ENCODE measurements at regions not wholly inside any gene's neighbourhood (a gene's known extent, or its start where the extent isn't known, plus 50 kb on each side); places are given as distances from the start of the nearest gene placed in this dataset.

DNA sequence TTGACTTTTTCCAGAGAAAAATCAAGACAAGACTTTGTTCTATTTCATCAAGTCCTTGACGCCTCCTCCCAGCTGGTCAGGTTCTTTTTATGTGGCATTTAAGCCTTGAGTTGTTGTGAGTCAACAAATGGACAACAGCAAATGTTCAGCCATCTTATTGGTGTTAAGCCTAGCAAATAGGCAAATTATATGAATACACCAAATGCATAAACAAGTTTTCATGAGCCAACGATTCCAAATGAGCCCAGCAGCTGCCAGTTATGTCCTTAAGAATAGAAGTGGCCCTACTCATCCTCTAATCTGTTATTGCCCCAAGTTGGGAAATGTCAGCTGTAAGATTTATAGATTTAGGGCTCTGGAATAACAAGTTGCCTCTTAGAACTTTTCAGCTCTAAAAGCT is 312.0 kb downstream of the SOX4 start:
- no peaks in the 10 kb centered on the region for H3K4me1 Mint-ChIP-seq
- no peak overlapping the region for H3K4me3 Mint-ChIP-seq
- no peak overlapping the region for H3K27ac Mint-ChIP-seq
- peaks cover 0 to 3% (median 0%) of the 10 kb centered on the region in 3 donors for H3K27me3 Mint-ChIP-seq (ENCODE audit: low read depth in 3 of 3)
- DNase-seq: no peak
- peaks cover 0 to 2% (median 0%) of the 10 kb centered on the region in 6 donors for H3K9me3 Mint-ChIP-seq
- H3K36me3 Mint-ChIP-seq: no peaks in the 10 kb centered on the region

GRCh38 chr6:21906826-21907225 is 313.3 kb downstream of the SOX4 start:
- Mint-ChIP-seq H3K27ac (no peak overlapping the region), H3K4me1 (no peaks in the 10 kb centered on the region), H3K36me3 (no peaks in the 10 kb centered on the region), H3K9me3 (peaks cover 0 to 2% (median 0%) of the 10 kb centered on the region in 6 donors), H3K27me3 (ENCODE audit: low read depth in 3 of 3) (peaks cover 0 to 3% (median 2%) of the 10 kb centered on the region in 3 donors), H3K4me3 (no peak overlapping the region)
- DNase-seq: no peak

DNA sequence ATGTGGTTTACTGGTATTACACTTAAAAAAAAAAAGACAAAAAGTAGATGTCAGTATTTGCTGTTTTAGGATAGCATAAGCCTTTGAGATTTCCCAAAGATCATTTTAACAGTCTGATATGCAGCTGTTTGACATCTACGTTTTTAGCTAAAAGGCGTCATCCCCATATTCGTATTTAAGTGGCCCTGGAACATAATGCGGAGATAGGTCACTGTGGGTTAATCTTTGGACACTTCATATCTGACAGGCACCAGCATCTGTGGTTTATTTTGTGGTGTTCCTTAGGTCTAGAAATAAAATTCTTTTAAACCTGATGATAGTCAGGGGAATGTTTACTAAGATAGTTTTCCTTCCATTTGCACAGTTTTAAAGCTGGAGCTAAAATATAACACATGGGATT is 313.7 kb downstream of the SOX4 start:
- Mint-ChIP-seq H3K36me3 (no peaks in the 10 kb centered on the region), H3K27me3 (ENCODE audit: low read depth in 3 of 3) (peaks cover 0 to 3% (median 2%) of the 10 kb centered on the region in 3 donors), H3K4me1 (no peaks in the 10 kb centered on the region), H3K27ac (no peak overlapping the region), H3K4me3 (no peak overlapping the region), H3K9me3 (peaks cover 0 to 2% (median 0%) of the 10 kb centered on the region in 6 donors)
- no peak for DNase-seq

DNA sequence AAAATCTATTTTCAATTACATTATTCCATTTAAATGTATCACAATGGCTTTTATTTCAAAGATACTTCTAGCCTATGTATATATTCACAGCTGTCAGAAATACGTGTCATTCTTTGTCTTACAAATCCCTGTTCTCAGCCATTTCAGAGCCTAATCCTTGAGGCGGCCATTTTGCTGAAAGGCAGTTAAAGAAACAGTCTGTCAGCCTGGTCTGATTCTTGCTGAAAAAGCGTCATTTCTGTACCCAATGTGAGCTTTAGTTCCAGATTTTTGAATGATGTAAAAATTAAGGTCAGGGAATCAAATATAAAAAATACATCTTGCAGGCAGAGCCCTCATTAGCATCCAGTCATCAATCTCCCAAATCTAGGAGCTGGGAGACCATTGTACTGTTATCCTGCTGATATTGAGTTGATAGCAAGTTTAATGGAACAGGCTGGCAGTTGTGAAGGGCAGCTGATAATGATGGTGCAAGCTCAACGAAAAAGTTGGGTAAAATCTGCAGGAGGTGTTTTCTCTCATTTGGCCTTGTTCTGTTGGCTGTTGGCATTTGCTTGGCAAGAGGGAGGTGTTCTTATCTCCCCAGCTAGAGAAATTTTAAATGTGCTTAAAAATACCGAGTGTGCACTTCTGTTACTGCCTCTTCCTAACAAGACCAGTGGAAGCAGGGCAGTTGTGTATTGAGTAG is 314.8 kb downstream of the SOX4 start:
- H3K9me3 Mint-ChIP-seq: peaks cover 0 to 2% (median 0%) of the 10 kb centered on the region in 6 donors
- H3K4me3 Mint-ChIP-seq: no peak overlapping the region
- H3K27me3 Mint-ChIP-seq (ENCODE audit: low read depth in 3 of 3): peaks cover 0 to 3% (median 2%) of the 10 kb centered on the region in 3 donors
- H3K4me1 Mint-ChIP-seq: no peaks in the 10 kb centered on the region
- H3K36me3 Mint-ChIP-seq: no peaks in the 10 kb centered on the region
- no peak overlapping the region for H3K27ac Mint-ChIP-seq
- DNase-seq: no peak

DNA sequence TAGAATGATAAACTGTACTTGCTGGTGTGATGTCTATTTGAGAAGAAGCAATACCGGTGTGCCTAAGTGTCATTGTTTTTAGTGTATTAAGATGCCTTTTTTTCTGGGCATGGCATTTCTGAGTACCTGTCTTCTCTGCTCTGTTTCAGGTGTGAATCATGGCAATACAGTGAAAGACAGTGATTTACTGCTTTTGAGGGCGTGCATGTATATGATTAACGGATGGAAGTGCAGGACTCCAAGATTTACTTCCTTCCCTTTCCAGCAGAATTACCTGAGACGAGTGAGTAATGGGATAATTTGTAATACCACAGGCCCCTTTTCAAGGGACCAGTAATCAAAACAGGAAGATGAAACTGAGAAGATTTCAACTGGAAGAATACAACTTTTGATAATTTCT is 315.8 kb downstream of the SOX4 start:
- peaks cover 0 to 4% (median 2%) of the 10 kb centered on the region in 3 donors for H3K27me3 Mint-ChIP-seq (ENCODE audit: low read depth in 3 of 3)
- H3K36me3 Mint-ChIP-seq: no peaks in the 10 kb centered on the region
- no peak for DNase-seq
- no peak overlapping the region for H3K27ac Mint-ChIP-seq
- no peak overlapping the region for H3K4me3 Mint-ChIP-seq
- H3K9me3 Mint-ChIP-seq: peaks cover 0 to 2% (median 0%) of the 10 kb centered on the region in 6 donors
- peaks cover 0 to 6% of the 10 kb centered on the region in 2 donors for H3K4me1 Mint-ChIP-seq

GRCh38 chr6:21911208-21911607 is 317.7 kb downstream of the SOX4 start:
- Mint-ChIP-seq H3K27me3 (ENCODE audit: low read depth in 3 of 3) (peaks cover 0 to 4% (median 2%) of the 10 kb centered on the region in 3 donors), H3K9me3 (peaks cover 0 to 2% (median 0%) of the 10 kb centered on the region in 6 donors), H3K36me3 (no peaks in the 10 kb centered on the region), H3K4me3 (no peak overlapping the region), H3K27ac (no peak overlapping the region), H3K4me1 (peaks cover 1 to 18% of the 10 kb centered on the region in 2 donors)
- no peak for DNase-seq

DNA sequence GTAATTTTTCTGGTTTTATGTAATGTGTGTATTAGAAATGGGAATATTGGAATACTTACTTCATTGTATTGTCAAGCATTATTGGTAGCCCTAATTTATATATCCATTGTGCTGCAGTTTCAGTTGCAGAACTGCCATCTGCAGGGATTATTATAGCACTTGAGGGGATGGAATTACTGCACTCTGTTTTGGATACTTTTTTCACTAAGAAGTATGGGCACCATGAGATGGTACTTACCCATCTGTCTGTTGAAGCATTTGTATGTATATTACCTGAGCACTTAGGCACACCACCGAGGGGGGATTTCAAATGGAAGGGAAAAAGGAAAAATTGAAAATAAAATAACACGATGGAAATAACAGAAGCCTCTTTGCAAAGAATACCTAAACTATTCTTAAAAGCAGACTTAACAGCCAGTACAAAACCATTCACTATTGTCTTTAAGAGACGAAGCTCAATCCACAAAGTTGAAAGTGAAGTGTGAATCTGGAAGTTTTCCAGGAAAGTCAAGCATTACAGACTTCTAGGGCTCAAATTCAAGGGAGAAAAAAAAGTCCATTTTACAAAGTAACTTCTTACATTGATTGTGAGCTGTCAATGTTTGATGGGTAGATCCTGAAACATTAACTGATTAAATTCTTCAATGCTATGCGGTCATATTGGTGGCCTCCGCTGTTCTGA is 318.7 kb downstream of the SOX4 start:
- Mint-ChIP-seq H3K27ac (no peak overlapping the region), H3K4me1 (peaks cover 1 to 18% of the 10 kb centered on the region in 2 donors)

GRCh38 chr6:21914121-21914973 is 320.8 kb downstream of the SOX4 start:
- Mint-ChIP-seq H3K9me3 (no peaks in the 10 kb centered on the region), H3K36me3 (no peaks in the 10 kb centered on the region), H3K4me3 (peak overlapping the region in 4 of 5 donors; percentile 20 to 63 (median 22)), H3K27me3 (ENCODE audit: low read depth in 3 of 3) (peaks cover 1 to 4% (median 2%) of the 10 kb centered on the region in 3 donors), H3K4me1 (peaks cover 1 to 18% of the 10 kb centered on the region in 2 donors), H3K27ac (no peak overlapping the region)
- DNase-seq: peak in 2 of 3 donors; percentile 6 to 22

More for the DNA sequence above, 318.7 kb downstream of the SOX4 start:
- H3K36me3 Mint-ChIP-seq: no peaks in the 10 kb centered on the region
- H3K4me3 Mint-ChIP-seq: no peak overlapping the region
- H3K27me3 Mint-ChIP-seq (ENCODE audit: low read depth in 3 of 3): peaks cover 1 to 4% (median 2%) of the 10 kb centered on the region in 3 donors
- no peak for DNase-seq
- H3K9me3 Mint-ChIP-seq: peaks cover 0 to 2% (median 0%) of the 10 kb centered on the region in 6 donors

- Mint-ChIP-seq H3K4me3 (no peak overlapping the region), H3K4me1 (peaks cover 1 to 18% of the 10 kb centered on the region in 2 donors), H3K9me3 (no peaks in the 10 kb centered on the region), H3K27ac (no peak overlapping the region), H3K36me3 (no peaks in the 10 kb centered on the region), H3K27me3 (ENCODE audit: low read depth in 3 of 3) (peaks cover 1 to 2% (median 1%) of the 10 kb centered on the region in 3 donors)
- no peak for DNase-seq
These were observed 322.2 kb downstream of the SOX4 start for GRCh38 chr6:21915707-21916260.

DNA sequence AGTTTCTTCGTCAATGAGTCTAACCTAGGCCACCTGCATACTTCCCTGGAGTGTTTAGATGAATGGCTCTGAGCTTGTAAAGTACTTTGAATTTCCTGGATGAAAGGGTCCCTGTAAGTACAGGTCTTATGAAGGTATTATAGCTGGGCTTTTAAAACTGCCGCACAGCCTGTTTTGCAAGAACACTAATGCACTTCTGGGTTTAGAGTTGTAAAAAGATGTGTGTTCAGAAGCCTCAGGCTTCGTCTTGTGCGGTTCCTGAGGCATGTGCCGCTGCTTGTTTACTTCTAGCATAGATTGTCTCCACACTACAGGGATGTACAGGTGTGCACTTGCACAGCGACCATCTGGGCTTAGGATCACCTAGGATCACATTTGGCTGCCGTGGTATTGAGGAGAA is 324.5 kb downstream of the SOX4 start:
- Mint-ChIP-seq H3K4me3 (no peak overlapping the region), H3K4me1 (peaks cover 1 to 18% of the 10 kb centered on the region in 2 donors), H3K9me3 (peaks cover 0 to 2% (median 0%) of the 10 kb centered on the region in 6 donors), H3K36me3 (no peaks in the 10 kb centered on the region), H3K27me3 (ENCODE audit: low read depth in 3 of 3) (peaks cover 1 to 2% (median 1%) of the 10 kb centered on the region in 3 donors), H3K27ac (no peak overlapping the region)
- DNase-seq: no peak

GRCh38 chr6:21918666-21919065 is 325.1 kb downstream of the SOX4 start:
- Mint-ChIP-seq H3K27ac (no peak overlapping the region), H3K27me3 (ENCODE audit: low read depth in 3 of 3) (peaks cover 0 to 2% (median 1%) of the 10 kb centered on the region in 3 donors), H3K4me3 (no peak overlapping the region), H3K4me1 (peaks cover 1 to 18% of the 10 kb centered on the region in 2 donors), H3K36me3 (no peaks in the 10 kb centered on the region), H3K9me3 (peaks cover 0 to 2% (median 0%) of the 10 kb centered on the region in 6 donors)
- DNase-seq: no peak

DNA sequence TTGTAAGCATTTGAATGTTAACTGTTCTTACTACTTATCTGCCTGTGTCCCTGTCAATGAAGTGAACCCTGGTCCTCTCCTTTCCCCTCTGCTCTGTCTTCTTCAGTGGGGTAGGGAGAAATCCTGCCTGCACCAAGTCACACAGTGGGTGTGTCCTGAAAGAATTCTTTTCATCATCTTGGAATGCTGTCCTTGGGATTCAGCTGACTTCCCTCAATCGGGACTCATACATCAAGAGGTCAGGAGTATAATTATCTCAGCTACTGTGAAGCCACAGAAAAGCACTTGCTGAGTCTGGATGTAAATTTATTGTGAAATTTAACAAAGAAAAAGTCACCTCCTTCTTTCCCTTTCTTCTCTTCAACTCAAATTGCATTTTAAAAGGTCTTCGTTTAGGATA is 328.5 kb downstream of the SOX4 start:
- Mint-ChIP-seq H3K27ac (no peak overlapping the region), H3K27me3 (ENCODE audit: low read depth in 3 of 3) (peaks cover 2 to 13% (median 3%) of the 10 kb centered on the region in 3 donors), H3K4me3 (no peak overlapping the region), H3K36me3 (no peaks in the 10 kb centered on the region), H3K9me3 (peaks cover 0 to 5% (median 0%) of the 10 kb centered on the region in 6 donors), H3K4me1 (peaks cover 12 to 15% of the 10 kb centered on the region in 2 donors)
- no peak for DNase-seq

DNA sequence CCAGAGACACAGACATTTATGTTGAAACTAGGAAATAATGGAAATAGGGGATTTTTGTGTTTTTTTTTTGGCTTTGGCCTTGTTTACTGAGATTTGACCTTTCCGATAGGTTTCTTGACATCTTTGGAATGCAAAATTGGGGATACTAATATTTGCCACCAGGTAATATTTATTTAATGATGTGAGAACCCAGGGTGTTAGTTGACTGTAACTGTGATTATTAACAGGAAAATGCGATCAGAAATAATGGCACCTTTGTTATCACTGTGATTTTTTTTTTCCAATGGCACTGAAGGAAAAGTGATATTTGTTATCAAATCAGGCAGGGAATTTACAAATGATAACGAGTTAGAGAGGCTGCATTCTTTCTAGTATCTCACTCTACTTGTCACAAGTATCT is 330.5 kb downstream of the SOX4 start:
- Mint-ChIP-seq H3K36me3 (no peaks in the 10 kb centered on the region), H3K4me3 (no peak overlapping the region), H3K9me3 (peaks cover 0 to 6% (median 0%) of the 10 kb centered on the region in 6 donors), H3K27ac (peak overlapping the region in 1 of 6 donors; percentile 70), H3K4me1 (peaks cover 12 to 20% of the 10 kb centered on the region in 2 donors), H3K27me3 (ENCODE audit: low read depth in 3 of 3) (peaks cover 3 to 13% (median 3%) of the 10 kb centered on the region in 3 donors)
- DNase-seq: no peak

Data from immature natural killer cell (primary cell).